ENCODE measurements at regions not wholly inside any gene's neighbourhood (a gene's known extent, or its start where the extent isn't known, plus 50 kb on each side); places are given as distances from the start of the nearest gene placed in this dataset.
"Not testable (repeated sequence)": the region's sequence is repeated elsewhere in the genome, so short reads cannot be mapped to it uniquely, and the experiment has no call there.

- DNase-seq (ENCODE audit: low read depth in 4 of 4, low spot score in 2 of 4) = no peak
These were observed 1060.0 kb upstream of the DDX18 start for GRCh38 chr2:116754381-116755101.

DNA sequence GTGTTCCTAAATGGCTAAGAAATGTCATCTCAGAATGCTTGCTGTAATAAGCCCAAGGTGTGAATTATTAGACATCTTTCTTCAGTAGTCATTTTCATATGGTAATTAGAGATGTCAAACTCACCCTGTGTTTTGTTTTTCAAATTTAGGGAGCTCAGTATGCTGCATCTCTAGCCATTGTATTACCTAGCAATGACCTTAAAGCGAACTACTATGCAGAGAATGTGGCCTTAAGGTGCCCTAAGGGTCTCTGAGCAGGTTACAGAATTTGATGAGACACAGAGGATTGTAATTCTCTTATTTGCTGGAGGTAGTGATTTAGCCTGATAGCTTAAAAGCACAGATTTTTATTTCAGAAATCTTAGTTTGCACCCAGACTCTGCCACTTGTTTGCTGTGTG is 1052.6 kb upstream of the DDX18 start:
- no peak for DNase-seq (ENCODE audit: low read depth in 4 of 4, low spot score in 2 of 4)

GRCh38 chr2:116769514-116769913 is 1045.0 kb upstream of the DDX18 start:
- DNase-seq (ENCODE audit: low read depth in 4 of 4, low spot score in 2 of 4) = no peak

DNA sequence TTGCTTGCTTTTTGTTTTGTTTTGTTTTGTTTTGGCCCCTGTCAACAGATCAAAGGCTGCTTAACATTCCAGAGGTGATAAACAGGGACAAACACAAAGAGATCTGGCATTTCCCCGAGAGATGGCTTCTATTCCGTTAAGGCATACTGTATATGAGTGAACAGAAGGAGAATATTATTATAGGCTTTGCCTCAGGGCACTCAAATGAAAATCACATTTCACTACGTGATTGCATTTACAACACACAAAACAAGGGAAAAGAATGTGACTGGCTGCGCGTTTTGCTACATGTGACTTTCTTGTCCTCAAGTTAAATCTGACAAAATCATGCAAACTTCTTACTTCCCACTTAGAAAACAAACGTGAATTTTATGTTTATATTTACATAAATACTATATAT is 1037.9 kb upstream of the DDX18 start:
- no peak for DNase-seq (ENCODE audit: low read depth in 4 of 4, low spot score in 2 of 4)

DNA sequence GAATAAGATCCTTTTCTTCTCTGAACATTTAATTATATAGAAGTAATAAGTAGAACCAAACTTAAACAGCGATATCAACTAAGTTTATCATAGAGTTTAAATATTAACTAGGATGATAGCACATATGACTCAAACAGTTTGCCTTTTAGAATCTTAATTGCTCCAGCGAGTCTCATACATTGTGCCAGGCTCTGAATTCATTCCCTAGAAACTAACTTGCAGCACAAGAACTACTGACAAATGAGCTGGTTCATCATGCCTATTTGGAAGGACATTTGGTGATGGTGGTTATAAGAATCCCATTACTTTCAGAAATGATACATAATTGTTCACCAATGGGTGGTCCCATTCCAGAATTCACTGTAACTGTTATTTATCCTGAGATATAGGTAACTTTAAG is 1026.6 kb upstream of the DDX18 start:
- no peak for DNase-seq (ENCODE audit: low read depth in 4 of 4, low spot score in 2 of 4)

DNA sequence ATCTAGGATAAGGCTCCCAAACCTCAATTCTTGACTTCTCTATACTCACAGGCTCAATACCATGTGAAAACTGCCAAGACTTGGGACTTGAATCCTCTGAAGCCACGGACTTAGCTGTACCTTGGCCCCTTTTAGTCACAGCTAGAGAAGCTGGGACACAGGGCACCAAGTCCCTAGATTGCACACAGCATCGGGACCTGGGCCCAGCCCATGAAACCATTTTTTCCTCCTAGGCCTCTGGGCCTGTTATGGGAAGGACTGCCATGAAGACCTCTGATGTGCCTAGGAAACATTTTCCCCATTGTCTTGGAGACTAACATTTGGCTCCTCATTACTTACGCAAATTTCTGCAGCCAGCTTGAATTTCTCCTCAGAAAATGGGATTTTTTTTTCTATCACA is 1011.8 kb upstream of the DDX18 start:
- no peak for DNase-seq (ENCODE audit: low read depth in 4 of 4, low spot score in 2 of 4)

DNA sequence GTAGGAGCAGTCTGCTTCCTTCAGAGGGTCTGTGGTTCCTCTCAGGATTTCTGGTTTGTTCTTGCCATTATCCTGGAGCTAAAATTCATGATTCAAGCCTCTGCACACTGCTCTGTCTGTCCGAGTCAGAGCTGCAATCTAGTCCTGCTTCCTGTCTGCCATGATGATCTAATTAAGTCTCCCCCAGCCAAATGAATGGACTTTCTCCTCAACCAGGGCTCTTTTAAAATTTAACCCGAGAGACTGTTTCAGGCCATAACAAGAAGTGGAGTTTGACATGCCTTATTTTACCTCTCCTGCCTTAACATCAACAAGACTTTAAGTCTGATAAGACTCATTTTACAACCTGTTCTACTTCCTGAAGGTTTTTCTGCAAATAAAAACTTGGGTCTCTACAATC is 1009.6 kb upstream of the DDX18 start:
- no peak for DNase-seq (ENCODE audit: low read depth in 4 of 4, low spot score in 2 of 4)

- not testable (repeated sequence) for DNase-seq (ENCODE audit: low read depth in 4 of 4, low spot score in 2 of 4)
These were observed 1008.0 kb upstream of the DDX18 start for GRCh38 chr2:116806505-116806904.

GRCh38 chr2:116809109-116809508 is 1005.4 kb upstream of the DDX18 start:
- DNase-seq (ENCODE audit: low read depth in 4 of 4, low spot score in 2 of 4) = no peak

- DNase-seq (ENCODE audit: low read depth in 4 of 4, low spot score in 2 of 4) = no peak
These were observed 1004.4 kb upstream of the DDX18 start for GRCh38 chr2:116810071-116810470.

DNA sequence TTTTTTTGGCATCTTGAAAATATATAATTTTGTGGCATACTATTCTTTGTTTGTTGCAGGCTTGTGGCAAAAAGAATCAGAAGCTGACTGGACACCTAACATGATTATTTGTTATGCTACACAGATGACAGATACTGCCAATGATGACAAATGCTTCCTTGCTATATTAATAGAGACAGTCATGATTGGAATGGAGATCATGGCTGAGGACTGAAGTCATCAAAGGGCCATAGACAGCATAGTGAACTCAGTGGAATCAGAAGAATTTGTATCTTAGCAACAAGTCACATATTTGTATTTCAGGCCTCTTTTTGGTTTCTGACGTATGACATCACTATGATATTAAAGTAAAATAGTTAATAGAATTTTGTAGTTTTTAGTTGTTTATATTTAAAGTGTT is 1003.8 kb upstream of the DDX18 start:
- no peak for DNase-seq (ENCODE audit: low read depth in 4 of 4, low spot score in 2 of 4)

- no peak for DNase-seq (ENCODE audit: low read depth in 4 of 4, low spot score in 2 of 4)
These were observed 995.1 kb upstream of the DDX18 start for GRCh38 chr2:116819355-116819754.

- DNase-seq (ENCODE audit: low read depth in 4 of 4, low spot score in 2 of 4) = no peak
These were observed 993.5 kb upstream of the DDX18 start for GRCh38 chr2:116820986-116821385.

DNA sequence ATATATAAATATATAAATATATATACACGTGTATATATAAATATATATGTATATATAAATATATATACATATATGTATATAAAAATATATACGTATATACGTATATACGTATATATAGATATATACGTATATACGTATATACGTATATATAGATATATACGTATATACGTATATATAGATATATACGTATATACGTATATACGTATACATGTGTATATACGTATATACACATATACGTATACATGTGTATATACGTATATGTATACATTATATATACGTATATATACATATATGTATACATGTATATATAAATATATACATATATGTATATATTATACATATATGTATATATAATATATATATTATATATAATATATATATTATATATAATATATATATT is 984.9 kb upstream of the DDX18 start:
- DNase-seq (ENCODE audit: low read depth in 4 of 4, low spot score in 2 of 4) = not testable (repeated sequence)

DNA sequence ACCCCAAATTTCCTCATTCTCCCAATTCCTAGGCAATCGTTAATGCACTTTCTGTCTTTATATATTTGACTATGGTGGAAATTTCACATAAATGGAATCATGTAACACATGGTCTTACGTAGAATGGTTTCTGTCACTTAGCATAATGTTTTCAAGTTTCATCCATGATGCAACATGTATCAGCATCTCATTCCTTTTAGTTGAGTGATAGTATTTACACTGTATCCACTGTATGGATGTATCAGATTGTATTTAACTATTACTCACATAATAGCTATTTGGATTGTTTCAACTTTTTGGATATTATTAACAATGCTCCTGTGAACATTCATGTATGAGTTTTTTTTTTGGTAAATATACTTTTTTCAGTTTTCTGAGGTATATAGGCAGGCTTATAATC is 982.3 kb upstream of the DDX18 start:
- DNase-seq (ENCODE audit: low read depth in 4 of 4, low spot score in 2 of 4) = no peak

- no peak for DNase-seq (ENCODE audit: low read depth in 4 of 4, low spot score in 2 of 4)
These were observed 981.4 kb upstream of the DDX18 start for GRCh38 chr2:116833052-116833451.

- no peak for DNase-seq (ENCODE audit: low read depth in 4 of 4, low spot score in 2 of 4)
These were observed 972.3 kb upstream of the DDX18 start for GRCh38 chr2:116842164-116842563.

DNA sequence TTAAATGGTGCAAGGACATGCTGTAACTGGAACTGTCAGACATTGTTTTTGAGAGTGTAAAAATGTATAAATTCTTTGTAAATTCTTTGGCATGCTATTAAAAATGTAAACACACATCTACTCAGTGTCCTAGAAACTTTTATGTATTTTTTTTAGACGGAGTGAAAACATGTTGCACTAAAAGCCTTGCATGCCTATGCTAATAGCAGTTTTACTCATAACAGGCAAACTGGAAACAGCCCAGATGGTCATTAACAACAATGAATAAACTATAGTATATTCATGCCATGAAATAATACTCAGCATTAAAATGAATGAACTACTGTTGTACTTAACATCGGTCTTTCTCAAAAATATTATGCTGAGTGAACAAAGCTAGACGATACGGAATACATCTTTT is 954.8 kb upstream of the DDX18 start:
- DNase-seq (ENCODE audit: low read depth in 4 of 4, low spot score in 2 of 4) = no peak

DNA sequence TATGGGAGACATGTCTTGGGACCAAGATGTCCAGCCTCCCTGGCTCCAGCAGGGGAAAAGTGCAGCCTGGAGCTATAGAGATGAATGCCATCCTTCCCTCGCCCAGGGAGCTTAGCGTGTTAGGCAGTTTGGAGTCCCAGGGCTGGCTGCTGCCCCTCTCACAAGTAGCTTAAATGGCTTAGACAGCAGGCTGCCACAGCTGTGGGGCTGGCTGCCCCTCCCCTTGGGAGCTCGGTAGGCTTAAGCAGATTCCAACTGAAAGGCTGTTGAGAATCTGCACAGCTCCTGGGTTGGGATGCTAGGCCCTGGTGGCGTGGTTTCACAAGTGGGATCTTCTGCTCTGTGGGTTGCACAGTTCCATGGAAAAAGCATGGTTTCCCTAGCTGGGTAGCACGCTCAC is 940.5 kb upstream of the DDX18 start:
- no peak for DNase-seq (ENCODE audit: low read depth in 4 of 4, low spot score in 2 of 4)

GRCh38 chr2:116877274-116877673 is 937.2 kb upstream of the DDX18 start:
- no peak for DNase-seq (ENCODE audit: low read depth in 4 of 4, low spot score in 2 of 4)

DNA sequence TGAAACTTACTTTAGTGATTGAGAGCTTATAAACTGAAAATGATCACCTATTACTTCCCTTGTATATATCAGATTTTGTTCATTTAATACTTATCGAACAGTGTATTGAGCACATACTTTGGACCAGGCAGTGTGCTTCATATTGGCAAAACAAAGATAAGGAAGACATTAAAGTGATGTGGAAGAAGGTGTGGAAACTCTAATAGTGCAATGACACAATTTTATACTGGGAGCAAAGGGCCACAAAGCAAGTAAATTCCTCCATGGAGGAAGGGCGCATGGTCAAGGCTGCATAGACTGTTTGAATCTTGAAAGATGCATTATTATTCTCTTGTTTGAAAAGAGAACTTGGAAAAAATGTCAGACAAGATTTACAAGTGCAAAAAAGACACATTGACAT is 936.5 kb upstream of the DDX18 start:
- no peak for DNase-seq (ENCODE audit: low read depth in 4 of 4, low spot score in 2 of 4)

DNA sequence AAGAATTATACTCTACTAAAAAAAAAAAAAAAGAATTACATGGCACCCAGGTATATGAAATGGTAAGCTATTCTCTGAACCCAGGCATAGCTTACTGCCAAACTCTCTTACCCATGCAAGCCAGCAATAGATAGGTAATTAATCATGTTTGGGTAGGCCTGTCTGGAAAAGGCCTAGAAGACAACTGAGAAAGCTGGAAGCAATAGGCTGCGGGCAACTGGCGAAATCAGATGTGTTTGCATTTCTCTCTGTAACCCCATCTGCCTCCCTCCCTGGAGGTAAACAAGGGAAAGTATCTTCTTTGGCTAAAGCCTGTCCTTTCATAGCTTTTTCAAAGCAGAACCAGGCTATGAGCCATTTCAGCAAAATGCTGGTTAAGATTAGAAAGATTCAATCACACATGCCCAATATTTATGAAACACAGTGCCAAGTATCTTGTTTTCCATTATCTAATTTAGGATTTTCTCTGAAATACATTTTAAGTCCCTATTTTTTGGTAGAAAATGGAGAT is 934.8 kb upstream of the DDX18 start:
- no peak for DNase-seq (ENCODE audit: low read depth in 4 of 4, low spot score in 2 of 4)

- no peak for DNase-seq (ENCODE audit: low read depth in 4 of 4, low spot score in 2 of 4)
These were observed 923.3 kb upstream of the DDX18 start for GRCh38 chr2:116891191-116891590.

Measured in left renal cortex interstitium (tissue), 4 donors.